Right lobe of liver (tissue), 6 donors: ENCODE measurements at regions not wholly inside any gene's neighbourhood (a gene's known extent, or its start where the extent isn't known, plus 50 kb on each side); places are given as distances from the start of the nearest gene placed in this dataset.
A peak's percentile ranks its signal among the peaks of the same experiment; 100 is the strongest.
"Not testable (repeated sequence)": the region's sequence is repeated elsewhere in the genome, so short reads cannot be mapped to it uniquely, and the experiment has no call there.

ENCODE experiments used
- ATAC-seq, 4 donors: fragments of 200-7000 bp; cut with Tn5 transposase; one replicate each; pipeline ENCODE4 v1.9.1; 2020; ENCODE audit warnings: mild to moderate bottlenecking in 4 of 4, moderate library complexity in 4 of 4
- DNase-seq, 3 donors: peaks; one replicate each; pipeline ENCODE4 v3.0.0-alpha.2; 2020
- H3K27ac ChIP-seq, 3 donors: fragments of 200-600 bp; one replicate each; pipeline ENCODE4 v1.8.0; 2022
- H3K27me3 ChIP-seq, 2 donors: fragments of 200-600 bp; one replicate each; pipeline ENCODE4 v1.8.0; 2022
- H3K36me3 ChIP-seq, 4 donors: fragments of 200-600 bp; sonication (generic) in 1 of 4; one replicate each; pipeline versions ENCODE4 v1.5.1 to v1.8.0; 2017 to 2022; ENCODE audit warnings: control low read depth in 1 of 4
- H3K4me1 ChIP-seq, 4 donors: fragments of 200-600 bp; sonication (generic) in 1 of 4; one replicate each; pipeline versions ENCODE4 v1.5.1 to v1.8.0; 2017 to 2022; ENCODE audit warnings: control low read depth in 1 of 4
- H3K4me3 ChIP-seq, 3 donors: fragments of 200-600 bp; one replicate each; pipeline ENCODE4 v1.8.0; 2022
- H3K9me3 ChIP-seq, 4 donors: fragments of 200-600 bp; sonication (generic) in 1 of 4; one replicate each; pipeline versions ENCODE4 v1.5.1 to v1.8.0; 2017 to 2022; ENCODE audit warnings: control low read depth in 1 of 4
- CTCF ChIP-seq, 4 donors: fragments of 200-600 bp in 3 of 4; fragments of 450-650 bp in 1 of 4; IDR thresholded peaks; one replicate each; pipeline versions ENCODE4 v1.5.1 to v1.8.0; 2016 to 2022; ENCODE audit warnings: antibody characterized with exemption in 4 of 4, mild to moderate bottlenecking in 2 of 4
- POLR2A ChIP-seq: fragments of 450-650 bp; IDR thresholded peaks from one replicate; pipeline ENCODE4 v1.6.1; 2017; ENCODE audit warnings: antibody characterized with exemption, mild to moderate bottlenecking
- WGBS: methylation state at CpG from one replicate; pipeline ENCODE4 v1.1.6; 2018; ENCODE audit warnings: low coverage, low lambda C conversion rate; ENCODE audit not compliant: insufficient coverage; ENCODE audit errors: missing lambda C conversion rate; 5-methylcytosine and 5-hydroxymethylcytosine counted together
- intact Hi-C, 2 donors: fragments of 100-400 bp; cut with DNase I; formaldehyde crosslinking; loops; one replicate each; pipeline versions ENCODE4 v1.11.2 to v1.14.1; 2022
- donor health status: DM: no; HTN: yes; CAD: no.
- donor health status: DM: no; HTN: no; CAD: no.
- donor health status: DM: no; HTN: no; CAD: no.
- donor health status: DM: no; HTN: yes; CAD: no.
- donor health status: DM: no; HTN: yes; CAD: no.

GRCh38 chr5:77859306-77859705, 83.2 kb upstream of the TBCA start:
- 90% methylated on average over 1 of the region's 1 CpG for WGBS
- Histone ChIP-seq H3K36me3 (no peaks in the 10 kb centered on the region), H3K27me3 (no peaks in the 10 kb centered on the region), H3K4me3 (no peak overlapping the region), H3K9me3 (no peaks in the 10 kb centered on the region), H3K27ac (no peak overlapping the region), H3K4me1 (no peaks in the 10 kb centered on the region)
- TF ChIP-seq CTCF (IDR thresholded peaks at IDR 0.05) (no peak), POLR2A (no peak)
- intact Hi-C loops = no loop called here
- no peak for ATAC-seq
- no peak for DNase-seq

- H3K4me3 ChIP-seq, H3K27me3 ChIP-seq, H3K36me3 ChIP-seq, intact Hi-C loops, H3K9me3 ChIP-seq, H3K4me1 ChIP-seq, ATAC-seq, H3K27ac ChIP-seq, DNase-seq: not testable (repeated sequence)
- WGBS = 89% methylated on average over 9 of the region's 9 CpGs
Measured at GRCh38 chr5:77858678-77859077, 82.5 kb upstream of the TBCA start.

- TF ChIP-seq POLR2A (no peak), CTCF (IDR thresholded peaks at IDR 0.05) (no peak)
- H3K36me3 ChIP-seq = no peaks in the 10 kb centered on the region
- H3K27me3 ChIP-seq = no peaks in the 10 kb centered on the region
- no peak overlapping the region for H3K27ac ChIP-seq
- no peaks in the 10 kb centered on the region for H3K4me1 ChIP-seq
- no peak overlapping the region for H3K4me3 ChIP-seq
- no peaks in the 10 kb centered on the region for H3K9me3 ChIP-seq
- intact Hi-C loops = no loop called here
- WGBS = 37% methylated on average over 2 of the region's 3 CpGs
- ATAC-seq (no peak), DNase-seq (no peak)
Measured at GRCh38 chr5:77855369-77855768, 79.2 kb upstream of the TBCA start.

GRCh38 chr5:77853353-77853907, 77.3 kb upstream of the TBCA start:
- Histone ChIP-seq H3K9me3 (no peaks in the 10 kb centered on the region), H3K4me1 (no peaks in the 10 kb centered on the region), H3K27ac (no peak overlapping the region), H3K36me3 (no peaks in the 10 kb centered on the region), H3K4me3 (no peak overlapping the region), H3K27me3 (no peaks in the 10 kb centered on the region)
- TF ChIP-seq POLR2A (no peak), CTCF (IDR thresholded peaks at IDR 0.05) (no peak)
- WGBS = 35% methylated on average over 2 of the region's 2 CpGs
- DNase-seq = no peak
- no peak for ATAC-seq
- intact Hi-C loops = no loop called here

GRCh38 chr5:77852514-77853352, 76.6 kb upstream of the TBCA start:
- TF ChIP-seq CTCF (IDR thresholded peaks at IDR 0.05) (no peak), POLR2A (no peak)
- intact Hi-C loops = no loop called here
- under 1% methylated on average over 24 of the region's 28 CpGs for WGBS
- Histone ChIP-seq H3K4me1 (no peaks in the 10 kb centered on the region), H3K36me3 (no peaks in the 10 kb centered on the region), H3K27me3 (no peaks in the 10 kb centered on the region), H3K4me3 (peak overlapping the region; percentile 42 to 62 (median 56)), H3K27ac (no peak overlapping the region), H3K9me3 (no peaks in the 10 kb centered on the region)
- DNase-seq (peak; percentile 71 to 83 (median 77)), ATAC-seq (peak; percentile 83 to 88 (median 86))
